H7 (cell line): ENCODE measurements at regions not wholly inside any gene's neighbourhood (a gene's known extent, or its start where the extent isn't known, plus 50 kb on each side); places are given as distances from the start of the nearest gene placed in this dataset.

Source experiments
- DNase-seq: peaks from one replicate; pipeline ENCODE4 v3.0.0; 2012
- H3K27me3 ChIP-seq: 2 replicates; pipeline ENCODE4 v1.6.0; 2011; ENCODE audit warnings: mild to moderate bottlenecking, low read length; ENCODE audit not compliant: control insufficient read depth, insufficient read depth
- H3K36me3 ChIP-seq: replicated peaks from 2 replicates; pipeline ENCODE4 v1.5.1; 2011; ENCODE audit warnings: low read length; ENCODE audit not compliant: control insufficient read depth, insufficient read depth
- H3K4me3 ChIP-seq: 2 replicates; pipeline ENCODE4 v1.5.1; 2011; ENCODE audit warnings: low read depth, mild to moderate bottlenecking, control low read depth, low read length, moderate library complexity; ENCODE audit not compliant: insufficient read depth

- H3K4me3 ChIP-seq: no peak overlapping the region
- no peak for DNase-seq
- H3K27me3 ChIP-seq: no peaks in the 10 kb centered on the region
- H3K36me3 ChIP-seq: no peaks in the 10 kb centered on the region
These were observed 89.7 kb downstream of the FAM50B start for GRCh38 chr6:3938715-3939367.

DNA sequence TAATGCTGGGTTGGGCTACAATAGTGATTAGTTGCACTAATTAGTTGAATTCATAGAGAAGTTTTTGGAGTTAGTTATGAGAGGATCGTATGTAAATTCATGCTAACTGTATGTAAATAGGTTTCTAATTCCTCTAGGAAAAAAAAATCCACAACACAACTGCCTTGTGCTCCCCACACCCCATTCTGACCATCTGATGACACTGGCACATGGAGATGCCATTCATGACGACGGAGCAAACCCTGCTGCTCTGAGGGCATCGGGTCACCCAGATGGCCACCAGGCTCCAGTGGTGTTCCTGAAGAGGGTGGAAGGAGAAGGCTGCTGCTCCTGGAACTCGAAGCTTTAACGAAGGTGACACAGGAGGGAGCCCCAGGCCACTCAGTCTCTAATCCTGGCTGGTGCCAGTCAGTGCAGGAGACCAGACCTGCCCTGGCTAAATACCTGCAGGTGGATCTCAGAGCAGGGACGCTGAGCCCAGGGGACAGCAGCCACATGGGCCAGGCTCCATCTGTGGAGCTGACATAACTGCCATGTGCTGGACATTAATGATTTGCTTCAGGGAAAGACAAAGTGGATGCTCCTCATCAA lies 90.3 kb downstream of the FAM50B start:
- Histone ChIP-seq H3K36me3 (no peaks in the 10 kb centered on the region), H3K27me3 (no peaks in the 10 kb centered on the region), H3K4me3 (no peak overlapping the region)
- DNase-seq: no peak

DNA sequence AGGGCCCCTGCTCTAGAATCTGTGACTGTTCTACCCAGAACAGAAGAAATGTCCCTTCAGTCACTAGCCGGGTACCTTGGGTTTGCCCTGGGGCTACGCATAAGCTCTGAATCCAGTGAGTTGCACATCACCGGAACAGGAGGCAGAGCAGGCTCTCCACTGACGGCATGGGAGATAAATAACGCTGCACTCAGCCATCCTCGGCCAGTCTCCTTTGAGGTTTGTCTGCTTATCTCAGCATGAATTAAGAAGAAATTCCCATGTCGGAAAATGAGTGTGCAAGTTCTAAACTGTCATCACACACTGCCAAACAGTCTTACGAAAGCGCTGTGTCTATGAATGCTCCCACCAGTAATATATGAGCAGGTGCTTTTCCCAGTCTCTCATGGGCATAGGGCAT lies 90.8 kb downstream of the FAM50B start:
- Histone ChIP-seq H3K27me3 (no peaks in the 10 kb centered on the region), H3K4me3 (no peak overlapping the region), H3K36me3 (no peaks in the 10 kb centered on the region)
- no peak for DNase-seq

GRCh38 chr6:3940703-3941102 lies 91.5 kb downstream of the FAM50B start:
- Histone ChIP-seq H3K4me3 (no peak overlapping the region), H3K27me3 (no peaks in the 10 kb centered on the region), H3K36me3 (no peaks in the 10 kb centered on the region)
- DNase-seq: no peak

DNA sequence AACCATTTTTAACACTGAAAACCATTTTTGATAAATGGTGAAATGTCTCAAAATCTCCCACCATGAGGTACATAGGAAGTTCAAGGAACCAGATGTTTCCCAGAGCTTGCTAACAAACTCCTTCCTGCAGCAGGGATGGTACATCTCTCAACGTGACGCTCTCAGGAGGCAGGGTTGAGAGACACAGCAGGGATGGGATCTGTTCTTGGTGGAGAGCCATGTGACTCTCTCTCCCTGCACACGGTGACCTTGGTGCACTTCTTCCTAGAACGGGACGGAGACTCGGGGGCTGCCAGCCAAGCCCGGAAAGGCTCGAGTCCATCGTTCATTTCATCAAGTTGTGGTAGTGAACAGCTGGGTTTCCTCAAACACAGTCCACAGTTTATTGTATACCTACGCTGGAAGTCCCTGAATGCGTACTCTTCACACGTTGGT lies 94.2 kb downstream of the FAM50B start:
- DNase-seq: no peak
- no peak overlapping the region for H3K4me3 ChIP-seq
- no peaks in the 10 kb centered on the region for H3K36me3 ChIP-seq
- no peaks in the 10 kb centered on the region for H3K27me3 ChIP-seq

GRCh38 chr6:3944246-3944645 lies 95.1 kb downstream of the FAM50B start:
- H3K4me3 ChIP-seq: no peak overlapping the region
- no peak for DNase-seq

DNA sequence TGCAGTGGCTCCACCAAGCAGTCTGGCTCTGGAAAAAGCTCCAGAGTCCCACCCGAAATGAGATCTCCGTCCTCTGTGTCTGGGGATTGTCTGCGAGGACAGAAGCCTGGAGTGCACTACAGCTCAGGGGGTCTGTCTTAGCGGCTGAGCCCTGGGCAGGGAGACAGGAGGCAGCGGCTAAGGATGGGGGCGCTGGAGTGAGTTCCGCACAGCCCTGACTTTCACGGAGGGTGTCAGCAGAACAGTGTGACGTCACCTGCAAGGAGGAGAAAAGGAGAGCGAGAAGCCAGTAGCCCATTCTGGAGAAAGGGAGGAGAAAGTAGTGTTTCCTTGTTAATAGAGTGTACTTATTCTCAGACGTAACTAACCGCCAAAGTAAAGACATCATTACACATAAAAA lies 97.6 kb downstream of the FAM50B start:
- Histone ChIP-seq H3K36me3 (no peaks in the 10 kb centered on the region), H3K27me3 (no peaks in the 10 kb centered on the region), H3K4me3 (no peak overlapping the region)
- no peak for DNase-seq

More at GRCh38 chr6:3944246-3944645, 95.1 kb downstream of the FAM50B start:
- Histone ChIP-seq H3K27me3 (no peaks in the 10 kb centered on the region), H3K36me3 (no peaks in the 10 kb centered on the region)

DNA sequence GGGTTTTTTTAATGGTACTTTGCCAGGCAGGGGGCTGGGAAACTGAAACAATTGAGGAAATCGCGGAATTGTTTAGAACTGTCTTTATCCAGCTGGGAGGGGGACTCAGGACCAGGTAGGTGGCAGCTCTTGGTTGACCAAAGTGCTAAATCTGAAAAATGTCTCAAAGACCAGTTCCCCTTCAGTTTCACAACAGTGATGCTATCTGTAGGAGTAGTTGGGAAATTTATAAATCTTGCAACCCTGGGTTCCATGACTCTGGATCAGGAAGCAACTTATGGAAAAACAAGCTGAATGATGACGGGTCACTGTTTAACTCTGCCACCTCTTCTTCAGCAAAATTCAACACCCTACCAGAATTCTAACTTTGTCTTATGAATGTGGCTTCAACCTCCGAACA lies 99.7 kb downstream of the FAM50B start:
- no peak for DNase-seq
- H3K27me3 ChIP-seq: no peaks in the 10 kb centered on the region
- H3K36me3 ChIP-seq: no peaks in the 10 kb centered on the region
- no peak overlapping the region for H3K4me3 ChIP-seq

DNA sequence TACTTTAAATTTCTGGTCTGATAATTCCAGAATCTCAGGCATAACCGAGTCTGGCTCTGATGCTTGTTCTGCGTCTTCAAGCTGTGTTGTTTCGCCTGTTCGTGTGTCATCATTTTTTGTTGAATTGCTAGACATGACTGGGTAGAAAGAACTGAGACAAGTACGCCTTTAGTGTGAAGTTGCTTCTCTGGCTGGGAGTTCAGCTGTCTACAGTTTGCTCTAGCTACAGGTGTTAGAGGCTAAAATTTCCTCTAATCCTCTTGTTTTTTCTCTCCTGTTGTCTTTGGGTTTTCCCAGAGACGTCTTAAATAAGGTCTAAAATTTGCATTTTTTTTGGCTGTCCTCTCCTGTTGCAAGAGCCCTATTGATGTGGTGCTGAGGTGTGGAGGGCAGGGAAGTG lies 100.3 kb downstream of the FAM50B start:
- no peak overlapping the region for H3K4me3 ChIP-seq
- no peaks in the 10 kb centered on the region for H3K27me3 ChIP-seq
- DNase-seq: no peak
- no peaks in the 10 kb centered on the region for H3K36me3 ChIP-seq

- no peak for DNase-seq
- Histone ChIP-seq H3K36me3 (no peaks in the 10 kb centered on the region), H3K4me3 (no peak overlapping the region), H3K27me3 (no peaks in the 10 kb centered on the region)
These were observed 106.9 kb downstream of the FAM50B start for GRCh38 chr6:3956054-3956453.

GRCh38 chr6:3957321-3957720 lies 108.1 kb downstream of the FAM50B start:
- DNase-seq: no peak
- Histone ChIP-seq H3K36me3 (no peaks in the 10 kb centered on the region), H3K4me3 (no peak overlapping the region), H3K27me3 (no peaks in the 10 kb centered on the region)

DNA sequence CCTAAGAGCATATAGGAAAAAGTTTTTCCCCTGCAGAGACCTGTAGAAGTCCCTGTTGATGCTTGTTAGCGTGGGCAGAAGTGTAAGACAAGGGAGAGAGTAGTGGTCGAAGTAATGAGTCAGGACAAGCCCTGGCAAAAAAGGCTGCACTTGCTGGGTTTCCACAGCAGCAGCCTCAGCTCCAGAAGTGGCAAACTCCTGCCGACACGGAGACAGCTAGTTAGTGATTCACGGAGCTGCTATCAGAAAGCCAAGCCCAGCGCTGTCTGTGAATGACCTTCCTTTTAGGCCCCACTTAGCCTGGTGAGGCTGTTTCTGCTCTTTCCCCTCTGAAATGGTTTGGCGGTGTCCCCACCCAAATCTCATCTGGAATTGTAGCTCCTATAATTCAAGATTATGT lies 109.1 kb downstream of the FAM50B start:
- no peak overlapping the region for H3K4me3 ChIP-seq
- no peaks in the 10 kb centered on the region for H3K27me3 ChIP-seq
- DNase-seq: no peak
- H3K36me3 ChIP-seq: no peaks in the 10 kb centered on the region

DNA sequence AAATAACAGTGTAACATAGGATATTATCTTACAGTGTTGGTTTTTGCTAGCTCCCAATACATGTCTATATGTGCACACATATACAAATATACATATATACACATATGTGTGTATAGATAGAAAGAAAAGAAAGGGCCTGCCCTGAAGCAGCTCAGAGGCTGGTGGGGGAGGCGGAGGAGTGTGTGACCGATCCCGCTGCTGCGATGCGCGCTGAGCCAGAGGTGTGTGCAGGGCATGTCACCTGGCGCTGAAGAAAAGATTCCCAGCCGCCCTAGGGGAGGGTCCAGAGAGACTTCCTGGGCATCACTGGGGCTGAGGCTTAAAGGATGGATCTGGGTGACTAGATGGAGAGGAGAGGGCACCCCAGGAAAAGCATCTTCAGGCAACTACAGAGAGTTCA lies 110.2 kb downstream of the FAM50B start:
- DNase-seq: no peak
- Histone ChIP-seq H3K27me3 (no peaks in the 10 kb centered on the region), H3K4me3 (no peak overlapping the region), H3K36me3 (no peaks in the 10 kb centered on the region)

GRCh38 chr6:3960754-3961361 lies 111.7 kb downstream of the FAM50B start:
- DNase-seq: no peak
- no peaks in the 10 kb centered on the region for H3K36me3 ChIP-seq

DNA sequence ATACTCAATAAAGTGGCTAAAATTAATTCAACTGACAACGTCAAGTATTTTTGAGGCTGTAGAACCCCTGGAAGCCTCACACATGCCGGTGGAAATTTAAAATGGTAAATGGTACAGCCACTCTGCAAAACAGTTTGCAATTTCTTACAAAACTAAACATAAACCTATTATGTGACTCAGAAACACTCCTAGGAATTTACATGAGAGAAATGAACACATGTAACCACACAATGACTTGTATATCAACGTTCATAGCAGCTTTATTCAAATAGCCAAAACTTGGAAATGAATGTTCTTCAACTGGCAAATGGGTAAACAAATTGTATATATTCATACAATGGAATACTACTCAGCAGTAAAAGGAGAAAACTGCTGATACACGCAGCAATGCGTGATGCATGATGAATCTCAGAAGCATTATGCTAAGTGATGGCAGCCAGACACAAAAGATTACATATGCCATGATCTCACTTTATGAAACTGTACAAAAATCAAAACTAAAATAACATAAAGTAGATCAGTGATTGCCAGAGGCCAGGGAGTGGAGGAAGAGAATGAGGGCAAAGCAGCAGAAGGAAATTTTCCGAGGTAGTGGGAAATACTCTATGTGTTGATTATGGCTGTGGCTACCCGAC lies 112.5 kb downstream of the FAM50B start:
- Histone ChIP-seq H3K36me3 (no peaks in the 10 kb centered on the region), H3K27me3 (no peaks in the 10 kb centered on the region), H3K4me3 (no peak overlapping the region)
- no peak for DNase-seq

More at GRCh38 chr6:3960754-3961361, 111.7 kb downstream of the FAM50B start:
- Histone ChIP-seq H3K4me3 (no peak overlapping the region), H3K27me3 (no peaks in the 10 kb centered on the region)
